Activated gamma-delta T cell (primary cell): ENCODE measurements at regions not wholly inside any gene's neighbourhood (a gene's known extent, or its start where the extent isn't known, plus 50 kb on each side); places are given as distances from the start of the nearest gene placed in this dataset.

Source experiments
- DNase-seq: peaks from one replicate; lab custom pipeline; 2025; lab: John Stamatoyannopoulos, UW

- DNase-seq = no peak
These were observed 51.6 kb upstream of the DYNLRB2 start for GRCh38 chr16:80489173-80489572.

GRCh38 chr16:80488167-80488566 lies 52.6 kb upstream of the DYNLRB2 start:
- DNase-seq = no peak

GRCh38 chr16:80480664-80481063 lies 60.1 kb upstream of the DYNLRB2 start:
- no peak for DNase-seq

- DNase-seq = no peak
These were observed 63.0 kb upstream of the DYNLRB2 start for GRCh38 chr16:80477838-80478237.

GRCh38 chr16:80468029-80468428 lies 72.8 kb upstream of the DYNLRB2 start:
- no peak for DNase-seq

- no peak for DNase-seq
These were observed 74.5 kb upstream of the DYNLRB2 start for GRCh38 chr16:80466024-80466987.

- no peak for DNase-seq
These were observed 76.9 kb upstream of the DYNLRB2 start for GRCh38 chr16:80463751-80464495.

GRCh38 chr16:80463326-80463725 lies 77.5 kb upstream of the DYNLRB2 start:
- DNase-seq = no peak

GRCh38 chr16:80462917-80463316 lies 77.9 kb upstream of the DYNLRB2 start:
- no peak for DNase-seq

- no peak for DNase-seq
These were observed 79.8 kb upstream of the DYNLRB2 start for GRCh38 chr16:80460988-80461387.

GRCh38 chr16:80459966-80460365 lies 80.8 kb upstream of the DYNLRB2 start:
- no peak for DNase-seq

- no peak for DNase-seq
These were observed 81.4 kb upstream of the DYNLRB2 start for GRCh38 chr16:80459331-80459777.

GRCh38 chr16:80457871-80458270 lies 82.9 kb upstream of the DYNLRB2 start:
- no peak for DNase-seq

GRCh38 chr16:80454802-80455201 lies 86.0 kb upstream of the DYNLRB2 start:
- no peak for DNase-seq

GRCh38 chr16:80449392-80449791 lies 91.4 kb upstream of the DYNLRB2 start:
- DNase-seq = no peak

- DNase-seq = no peak
These were observed 93.6 kb upstream of the DYNLRB2 start for GRCh38 chr16:80447241-80447640.

GRCh38 chr16:80442779-80443178 lies 98.0 kb upstream of the DYNLRB2 start:
- no peak for DNase-seq

GRCh38 chr16:80441935-80442334 lies 98.9 kb upstream of the DYNLRB2 start:
- DNase-seq = no peak

GRCh38 chr16:80440667-80441066 lies 100.1 kb upstream of the DYNLRB2 start:
- no peak for DNase-seq

- no peak for DNase-seq
These were observed 103.1 kb upstream of the DYNLRB2 start for GRCh38 chr16:80437707-80438106.

GRCh38 chr16:80436510-80436909 lies 104.3 kb upstream of the DYNLRB2 start:
- DNase-seq = no peak

- DNase-seq = no peak
These were observed 107.2 kb upstream of the DYNLRB2 start for GRCh38 chr16:80433623-80434022.

GRCh38 chr16:80427795-80428194 lies 113.0 kb upstream of the DYNLRB2 start:
- no peak for DNase-seq
